Fibroblast of skin of scalp (primary cell): ENCODE measurements at regions not wholly inside any gene's neighbourhood (a gene's known extent, or its start where the extent isn't known, plus 50 kb on each side); places are given as distances from the start of the nearest gene placed in this dataset.

ENCODE experiments used
- DNase-seq: peaks from one replicate; pipeline ENCODE4 v3.0.0-alpha.2; 2013

DNA sequence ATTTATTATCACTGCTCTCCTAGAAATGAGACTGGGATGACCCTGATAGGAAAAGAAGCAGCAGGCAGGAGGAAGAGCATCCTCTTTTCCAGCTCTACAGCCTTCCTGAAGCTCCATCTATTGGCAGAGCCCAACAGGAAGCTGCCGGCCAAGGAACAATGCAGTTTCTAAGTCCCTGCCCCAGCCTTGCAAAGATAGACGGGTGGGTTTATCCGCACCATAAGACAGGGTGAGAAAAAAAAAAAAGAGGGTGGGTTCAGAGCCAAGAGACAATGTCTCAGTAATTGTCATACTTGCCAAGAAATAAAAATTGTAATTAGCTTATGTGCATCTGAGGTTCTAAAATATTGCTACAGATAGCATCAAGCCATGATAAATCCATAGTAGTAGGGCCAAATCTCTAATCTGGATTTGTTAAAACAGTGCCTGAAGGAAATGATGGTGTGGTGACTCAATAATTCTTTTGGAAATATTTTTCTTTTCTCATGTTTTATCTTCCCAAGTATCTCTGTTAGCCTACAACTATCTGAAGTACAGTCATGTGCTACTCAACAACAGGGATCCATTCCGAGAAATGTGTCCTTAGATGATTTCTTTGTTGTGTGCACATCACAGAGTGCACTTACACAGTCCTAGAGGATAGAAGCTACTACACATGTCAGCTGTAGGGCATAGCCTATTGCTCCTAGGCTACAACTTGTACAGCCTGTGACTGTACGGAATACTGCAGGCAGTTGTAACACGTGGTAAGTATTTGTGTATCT, 242.9 kb upstream of the CXCL12 start:
- peak; percentile 50 for DNase-seq

DNA sequence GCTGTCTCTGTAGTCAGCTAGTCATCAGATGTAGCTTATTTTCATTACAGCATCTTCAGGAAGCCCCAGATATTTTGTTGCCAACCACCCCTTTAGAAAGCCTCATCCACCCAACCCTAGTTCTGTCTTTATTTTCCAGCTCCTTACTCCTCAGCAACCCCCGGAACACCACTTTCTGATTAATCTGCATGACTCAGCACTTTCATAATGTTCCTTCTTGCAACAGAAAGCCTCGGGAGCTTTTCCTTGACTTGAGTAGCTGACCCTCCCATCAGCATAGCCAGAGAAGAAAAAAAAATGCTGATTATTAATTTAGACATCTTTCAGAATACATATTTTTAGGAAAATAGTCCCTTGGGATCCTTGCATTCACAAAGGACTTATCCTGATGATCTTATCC, 244.0 kb upstream of the CXCL12 start:
- DNase-seq: peak; percentile 91

DNA sequence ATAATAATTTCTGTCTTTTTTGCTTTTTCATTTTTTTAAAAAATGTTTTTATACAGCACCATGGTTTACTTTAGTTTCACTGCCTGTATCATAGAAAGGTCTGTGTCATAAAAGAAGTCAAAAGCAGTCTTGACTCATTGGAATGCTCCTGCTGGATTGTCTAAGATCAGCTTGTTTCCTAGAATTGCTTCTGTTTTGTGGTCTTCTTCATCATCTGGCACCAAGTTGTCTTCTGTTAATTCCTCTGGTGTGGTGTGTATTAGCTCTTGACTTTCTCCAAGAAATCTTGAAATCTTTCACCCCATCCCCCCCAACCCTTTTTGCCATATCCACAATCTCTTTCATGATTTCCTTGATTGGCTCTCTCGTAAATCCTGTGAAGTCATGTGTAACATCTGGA, 250.3 kb upstream of the CXCL12 start:
- peak; percentile 38 for DNase-seq

DNA sequence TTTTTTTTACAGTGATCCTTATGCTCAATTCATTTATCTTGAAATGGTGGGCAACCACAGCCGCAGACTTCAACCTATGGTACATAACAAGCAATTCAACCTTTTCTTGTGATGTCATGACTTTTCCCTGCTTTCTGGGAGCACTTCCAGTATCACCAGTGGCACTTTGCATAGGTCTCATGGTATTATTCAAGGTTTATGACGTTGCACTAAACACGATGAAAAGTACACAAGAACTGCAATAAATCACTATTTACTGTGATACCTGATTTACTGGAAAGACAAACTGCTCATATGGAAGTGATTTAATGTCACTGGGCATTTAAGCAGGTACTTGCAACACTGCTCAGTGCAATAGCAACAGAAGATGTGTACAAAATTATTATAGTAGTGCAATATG, 251.7 kb upstream of the CXCL12 start:
- no peak for DNase-seq

DNA sequence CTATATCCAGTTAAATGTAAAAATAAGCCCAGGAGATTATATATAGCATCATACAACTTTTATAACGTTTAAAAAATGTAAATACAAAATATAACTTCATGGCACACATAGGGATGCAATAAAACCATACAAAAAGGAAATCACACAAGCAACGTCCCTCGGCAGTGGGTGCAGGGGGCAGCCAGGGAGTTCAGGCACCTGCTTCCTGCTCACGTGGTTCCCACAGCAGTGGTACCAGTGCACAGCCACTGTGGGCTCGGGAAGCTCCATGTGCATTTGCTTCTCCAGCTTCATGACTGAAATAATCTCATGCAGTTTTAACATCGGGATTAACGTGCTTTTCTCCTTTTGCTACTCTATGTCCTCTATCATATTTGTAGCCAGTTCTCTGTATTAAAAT, 255.5 kb upstream of the CXCL12 start:
- no peak for DNase-seq

DNA sequence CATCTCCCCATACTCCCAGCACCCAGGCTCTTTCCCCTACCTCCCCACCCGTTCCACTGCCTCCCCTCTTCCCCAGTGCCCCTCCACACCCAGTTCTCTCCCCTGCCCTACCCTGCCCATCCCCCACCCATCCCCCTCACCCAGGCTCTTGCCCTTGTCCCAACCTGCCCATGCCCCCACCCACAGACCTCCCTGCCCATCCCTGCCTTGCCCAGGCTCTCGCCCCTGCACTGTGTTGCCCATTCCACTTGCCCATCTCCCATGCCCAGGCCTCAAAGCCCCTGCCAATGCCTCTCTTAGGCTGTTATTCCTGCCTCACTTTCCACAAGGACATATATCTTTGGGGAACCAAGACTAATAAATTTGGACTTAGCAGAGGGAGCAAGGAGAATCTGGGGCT, 262.6 kb upstream of the CXCL12 start:
- no peak for DNase-seq

DNA sequence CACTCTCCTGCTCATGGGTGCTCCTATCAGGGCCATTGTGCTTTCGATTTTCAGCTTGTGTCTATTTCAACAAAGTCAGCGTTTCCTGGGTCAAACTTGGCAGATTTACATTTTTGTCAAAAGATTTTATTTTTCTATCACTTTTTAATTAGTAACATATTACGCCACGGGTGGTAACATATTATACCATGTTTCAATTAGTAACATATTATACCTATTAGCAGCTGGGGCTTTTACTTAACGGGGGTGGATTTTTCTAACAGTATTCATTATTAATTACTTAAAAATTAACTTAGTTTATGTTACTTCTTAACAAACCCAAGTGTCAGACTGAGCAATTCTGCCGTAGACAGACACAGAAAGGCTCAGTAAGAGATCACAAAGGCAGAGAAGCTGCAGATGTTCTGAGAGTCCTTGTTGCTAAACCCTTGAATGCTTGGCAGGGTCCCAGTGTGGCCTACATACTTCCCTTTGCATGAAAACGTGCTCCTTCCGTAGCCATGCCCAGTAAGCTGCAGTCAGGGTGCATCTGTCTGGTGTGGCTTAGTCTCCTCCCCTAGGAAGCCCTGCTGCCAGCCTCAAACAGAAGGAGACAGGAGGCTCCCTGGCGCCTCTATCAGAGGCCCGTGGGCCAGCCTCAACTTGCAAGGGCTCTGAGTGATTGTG, 263.1 kb upstream of the CXCL12 start:
- peak; percentile 89 for DNase-seq

DNA sequence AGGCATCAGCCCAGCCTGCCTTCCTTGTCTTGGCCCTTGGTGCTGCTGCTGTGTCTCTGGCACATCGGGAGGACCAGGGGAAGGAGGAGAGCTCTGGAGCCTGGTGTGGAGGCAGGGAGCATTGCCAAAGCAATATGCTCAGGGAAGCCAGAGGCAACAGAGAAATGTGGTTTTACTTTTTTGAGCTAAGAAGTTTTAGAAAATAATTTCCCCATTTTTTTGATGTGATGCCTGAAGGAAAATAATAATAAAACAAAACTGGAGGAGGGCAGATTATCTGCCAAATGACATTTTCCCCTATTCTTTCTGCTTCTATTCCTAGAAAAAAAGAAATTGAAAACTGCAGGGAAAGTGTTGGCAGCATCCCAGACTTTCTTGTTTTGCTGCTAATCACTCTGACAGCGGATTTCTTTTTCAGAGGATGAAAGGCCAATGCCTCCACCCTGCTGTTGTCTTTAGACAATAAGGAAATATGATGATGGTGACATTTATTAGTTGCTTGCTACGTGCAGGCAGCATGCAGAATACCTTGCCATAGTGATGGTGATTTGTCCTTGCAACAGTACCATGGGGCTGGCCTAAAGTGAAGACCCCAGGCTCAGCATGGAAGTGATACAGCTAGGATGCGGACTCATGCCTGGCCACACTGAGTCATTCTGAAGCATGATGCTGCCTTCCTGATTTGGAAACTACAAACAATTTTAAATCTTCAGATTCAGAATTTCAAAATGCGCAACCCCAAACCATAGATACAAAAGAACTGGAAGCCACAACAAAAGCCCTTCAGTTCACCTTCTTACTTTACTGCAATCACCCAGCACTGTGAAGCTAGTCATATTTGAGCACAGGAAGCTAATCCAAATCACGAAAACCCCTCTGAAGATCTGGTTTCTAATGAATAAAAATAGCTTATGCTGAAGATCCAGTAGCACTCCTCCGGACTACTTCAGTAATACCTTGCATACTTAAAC, 260.2 kb upstream of the TMEM72 start:
- DNase-seq: no peak

DNA sequence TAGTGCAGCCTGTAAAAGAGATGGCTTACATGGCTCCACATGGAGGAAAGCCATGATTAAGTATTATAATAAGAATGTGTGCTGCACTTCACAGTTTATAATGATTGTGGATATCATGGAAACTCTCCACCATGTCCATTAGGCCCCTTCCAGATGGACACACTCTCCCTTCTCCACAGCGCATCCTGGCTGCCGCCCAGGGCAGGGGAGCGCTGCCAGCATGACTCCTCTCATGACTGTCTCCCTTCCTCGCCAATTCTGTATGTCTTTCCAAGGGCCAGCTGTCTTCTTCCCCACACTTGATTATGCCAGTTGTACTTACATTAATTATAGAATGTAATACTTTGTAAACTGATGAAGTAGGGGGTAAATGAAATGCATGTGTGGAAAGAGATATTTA, 259.3 kb upstream of the TMEM72 start:
- DNase-seq: no peak

DNA sequence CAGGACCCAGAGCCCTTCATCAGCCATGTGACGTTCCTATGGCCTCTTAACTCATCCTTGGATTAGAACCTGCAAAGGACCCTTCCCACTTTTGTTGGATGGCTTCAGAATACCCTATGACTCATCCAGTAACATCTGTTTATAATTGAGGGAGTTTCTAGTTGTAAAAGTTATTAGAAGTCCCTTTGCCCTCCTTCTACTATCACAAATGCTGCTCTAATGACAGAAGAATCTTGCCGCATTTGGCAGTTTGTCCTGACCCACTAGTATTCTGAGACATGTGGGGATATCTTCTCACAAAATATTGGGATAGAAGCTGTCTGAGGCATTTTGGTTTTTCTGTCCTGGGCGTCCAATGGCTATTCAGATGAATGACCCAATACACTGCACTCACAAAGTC, 251.8 kb upstream of the TMEM72 start:
- DNase-seq: no peak

DNA sequence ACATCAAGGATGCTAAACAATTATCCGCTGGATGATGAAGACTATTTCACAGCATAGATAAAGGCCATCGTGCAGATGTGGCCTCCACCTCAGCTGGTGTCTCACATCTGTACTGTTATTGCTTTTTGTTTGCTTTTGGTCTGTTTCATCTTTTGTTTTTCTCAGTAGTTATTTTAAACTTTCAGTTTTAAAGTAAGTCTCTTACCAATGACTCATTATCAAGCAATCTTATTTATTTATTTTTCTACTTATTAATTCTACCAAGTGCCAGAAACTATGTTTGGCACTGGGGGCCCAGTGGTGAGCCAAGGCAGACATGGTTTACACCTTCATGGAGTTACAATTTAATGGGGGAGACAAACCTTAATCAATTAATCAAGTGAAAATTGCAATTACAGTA, 250.9 kb upstream of the TMEM72 start:
- peak; percentile 49 for DNase-seq

DNA sequence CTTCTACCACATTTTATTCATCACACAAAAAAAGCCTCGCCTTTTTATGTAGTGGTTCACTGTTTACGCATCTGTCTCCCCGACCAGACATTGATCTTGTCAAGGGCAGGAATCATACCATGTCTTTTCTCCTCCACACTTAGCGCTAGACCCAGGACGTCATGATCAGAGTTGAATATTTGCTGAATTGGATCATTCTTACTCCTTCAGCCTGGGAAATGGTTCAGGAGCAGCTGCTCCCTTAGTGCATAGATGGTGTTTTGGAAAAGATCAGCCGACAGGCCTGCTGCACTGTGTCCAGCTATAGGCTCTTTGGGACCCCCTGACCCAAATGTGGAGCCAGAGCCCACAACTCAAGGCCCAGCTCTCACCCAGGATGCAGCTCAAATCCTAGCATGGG, 249.1 kb upstream of the TMEM72 start:
- peak; percentile 22 for DNase-seq

DNA sequence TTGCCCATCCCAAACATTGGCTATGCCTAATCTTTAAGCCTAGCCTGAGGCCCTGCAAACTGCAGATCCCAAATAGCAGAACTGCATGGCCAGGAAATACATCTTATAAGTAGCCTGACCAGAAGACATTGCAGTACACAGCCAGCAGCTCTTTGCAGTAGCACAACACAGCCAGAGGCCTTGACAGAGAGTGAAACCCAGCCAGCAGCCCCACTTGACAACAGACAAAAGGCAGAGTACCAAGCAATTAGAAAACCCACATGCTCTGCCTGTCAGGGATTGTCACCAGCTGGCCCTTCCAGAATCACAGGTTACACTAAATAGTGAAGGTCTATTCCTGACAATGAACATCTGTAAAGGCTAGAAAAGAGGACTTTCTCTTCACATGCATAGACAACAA, 242.8 kb upstream of the TMEM72 start:
- DNase-seq: no peak

DNA sequence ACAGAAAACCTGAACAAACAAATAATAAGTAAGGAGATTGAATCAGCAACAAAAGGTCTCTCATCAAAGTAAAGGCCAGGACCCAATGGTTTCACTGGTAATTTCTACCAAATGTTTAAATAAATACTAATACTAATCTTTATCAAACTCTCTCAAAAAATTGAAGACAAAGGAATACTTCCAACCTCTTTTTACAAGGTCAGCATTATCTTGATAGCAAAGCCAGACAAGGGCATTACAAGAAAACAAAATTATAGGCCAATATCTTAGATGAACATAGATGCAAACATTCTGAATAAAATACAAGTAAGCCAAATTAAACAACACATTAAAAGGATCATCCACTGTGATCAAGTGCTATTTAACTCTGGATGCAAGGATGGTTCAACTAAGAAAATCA, 239.8 kb upstream of the TMEM72 start:
- DNase-seq: no peak

DNA sequence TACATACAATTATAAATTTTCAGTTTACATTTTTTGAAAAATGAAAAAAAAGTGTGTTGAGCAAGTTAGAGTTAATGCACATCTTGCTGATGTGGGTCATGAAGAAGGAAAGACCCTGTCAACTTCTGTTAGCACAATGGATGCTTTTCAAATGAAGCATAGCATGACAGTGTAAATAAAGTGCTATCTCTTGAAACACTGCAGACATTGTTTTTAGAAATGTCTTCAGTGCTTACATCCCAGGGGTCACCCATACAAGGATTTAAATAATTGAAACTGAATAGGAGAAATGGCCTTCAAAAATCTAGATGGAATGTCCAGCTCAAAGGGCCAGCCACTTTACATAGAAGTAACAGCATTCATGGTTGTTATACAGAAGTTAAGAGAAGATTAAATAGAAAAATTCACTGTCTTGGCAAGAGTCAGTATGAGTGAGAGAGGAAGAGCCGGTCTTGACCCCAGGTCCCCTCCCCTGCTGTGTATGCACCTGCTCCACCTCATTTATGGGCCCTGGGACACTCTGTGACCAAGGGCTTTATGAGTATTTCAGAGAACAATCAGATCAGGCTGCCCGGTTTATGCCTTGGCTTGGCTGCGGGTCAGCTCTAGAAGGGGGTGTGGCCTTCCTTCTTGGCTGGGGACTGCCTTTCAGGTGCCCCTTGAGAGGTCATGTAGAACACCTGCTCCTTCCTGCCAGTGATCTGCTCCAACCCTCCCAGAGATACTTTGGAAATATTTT, 237.7 kb upstream of the TMEM72 start:
- DNase-seq: no peak

DNA sequence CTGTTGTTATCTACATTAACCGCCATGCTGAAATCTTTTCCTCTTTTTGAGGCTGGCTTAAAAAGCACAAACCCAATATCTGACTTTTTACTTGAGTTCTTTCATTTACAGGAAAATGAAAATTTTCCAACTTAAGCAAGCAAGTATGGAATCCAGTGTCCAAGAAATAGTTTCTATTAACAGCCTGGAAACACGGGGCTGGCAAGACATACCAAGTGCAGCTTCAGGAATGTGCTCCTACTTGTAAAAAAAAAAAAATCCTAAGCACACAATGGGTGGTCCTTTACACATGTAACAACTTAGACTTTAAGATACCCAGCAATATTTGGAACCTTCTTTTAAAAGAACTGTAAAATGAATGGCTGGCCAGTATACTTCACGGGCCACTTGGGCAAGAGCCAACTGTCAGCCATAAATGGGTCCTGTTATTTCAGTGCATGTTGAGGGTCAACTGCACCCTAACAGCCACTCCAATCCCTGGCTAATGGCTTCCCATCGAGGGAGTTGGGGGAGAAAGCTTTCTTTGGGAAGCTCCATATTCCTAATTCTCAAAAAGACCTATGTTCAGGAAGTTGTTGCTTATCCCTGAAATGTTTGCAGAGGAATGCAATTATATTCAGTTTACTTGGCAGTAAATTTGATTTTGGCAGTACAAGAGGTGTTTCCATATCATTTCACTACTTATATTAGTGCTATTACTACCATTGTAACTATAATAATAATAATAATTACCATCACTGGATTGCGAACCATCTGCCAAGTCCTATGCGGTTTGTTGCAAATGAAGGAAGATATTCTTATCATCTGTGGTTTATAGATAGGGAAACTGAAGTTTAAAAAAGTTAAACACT, 236.4 kb upstream of the TMEM72 start:
- peak; percentile 66 for DNase-seq

DNA sequence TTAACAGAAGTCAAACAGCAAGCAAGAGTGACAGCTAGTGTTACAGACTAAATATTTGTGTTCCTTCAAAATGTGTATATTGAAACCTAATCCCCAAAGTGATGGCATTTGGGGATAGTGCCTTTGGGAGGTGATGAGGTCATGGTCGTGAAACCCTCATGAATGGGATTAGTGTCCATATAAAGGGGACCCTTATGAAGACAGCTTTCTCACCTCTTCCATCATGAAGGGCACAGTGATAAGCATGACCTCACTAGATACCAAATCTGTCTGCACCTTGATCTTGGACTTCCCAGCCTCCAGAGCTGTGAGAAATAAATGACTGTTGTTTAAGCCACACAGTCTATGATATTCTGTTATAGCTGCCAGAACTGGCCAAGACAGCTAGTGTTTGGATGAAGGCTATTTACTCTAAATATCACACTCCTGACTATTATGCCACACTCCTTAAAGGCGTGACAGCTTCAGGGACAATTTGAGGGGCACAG, 235.7 kb upstream of the TMEM72 start:
- no peak for DNase-seq

DNA sequence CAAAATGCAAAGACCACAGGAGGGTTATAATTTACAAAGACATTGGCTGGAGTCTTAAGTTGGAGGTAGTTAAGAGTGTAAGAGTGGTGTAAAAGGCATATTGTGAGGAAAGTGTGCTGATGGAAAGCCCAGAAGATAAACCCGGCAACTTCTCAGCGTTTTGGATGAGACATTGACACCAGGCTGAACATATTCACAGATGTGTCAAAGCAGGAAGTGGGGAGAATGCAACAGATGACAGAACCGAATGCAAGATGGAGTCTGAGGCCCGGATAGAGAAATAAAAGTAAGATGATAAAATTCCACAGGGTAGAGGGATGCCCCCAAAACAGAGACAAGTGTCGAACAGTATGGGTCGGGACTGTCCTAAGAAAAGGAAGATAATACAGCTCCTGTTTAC, 230.4 kb upstream of the TMEM72 start:
- no peak for DNase-seq

DNA sequence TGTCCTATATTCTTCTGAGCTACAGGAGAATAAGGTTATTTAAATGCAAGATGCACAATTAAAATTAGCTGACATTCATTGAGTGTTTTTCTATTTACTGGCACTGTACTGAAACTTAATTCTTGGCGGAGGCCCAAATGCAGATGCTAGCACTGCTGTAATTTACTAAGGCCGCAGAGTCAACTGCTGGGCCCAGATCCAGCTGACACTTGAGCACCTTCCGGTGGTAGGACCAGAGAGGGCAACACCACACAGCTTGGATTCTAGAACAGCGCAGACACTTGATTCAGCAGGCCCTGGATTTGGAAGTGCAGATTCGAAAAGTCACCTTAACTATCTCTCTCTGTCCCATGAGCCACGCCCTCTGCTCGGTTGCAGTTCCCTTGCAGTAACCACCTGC, 228.6 kb upstream of the TMEM72 start:
- no peak for DNase-seq

DNA sequence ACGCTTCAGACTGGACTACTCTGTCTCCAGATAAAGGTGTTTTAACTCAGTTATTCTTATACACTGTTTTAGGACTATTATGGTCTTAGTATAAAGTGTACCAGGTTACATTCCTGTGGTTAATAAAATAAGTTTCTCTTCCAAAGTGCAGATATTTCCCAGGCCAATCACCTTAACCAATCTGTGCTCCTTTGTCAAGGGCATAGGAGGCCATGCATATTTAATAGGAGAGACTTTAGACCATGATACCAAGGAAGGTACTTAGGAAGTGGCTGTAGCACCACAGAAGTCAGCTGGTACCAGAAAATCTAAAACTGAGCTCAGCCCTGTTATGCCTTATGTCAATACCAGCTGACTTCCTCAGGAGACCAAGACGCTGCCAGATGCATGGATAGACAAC, 226.5 kb upstream of the TMEM72 start:
- DNase-seq: no peak

DNA sequence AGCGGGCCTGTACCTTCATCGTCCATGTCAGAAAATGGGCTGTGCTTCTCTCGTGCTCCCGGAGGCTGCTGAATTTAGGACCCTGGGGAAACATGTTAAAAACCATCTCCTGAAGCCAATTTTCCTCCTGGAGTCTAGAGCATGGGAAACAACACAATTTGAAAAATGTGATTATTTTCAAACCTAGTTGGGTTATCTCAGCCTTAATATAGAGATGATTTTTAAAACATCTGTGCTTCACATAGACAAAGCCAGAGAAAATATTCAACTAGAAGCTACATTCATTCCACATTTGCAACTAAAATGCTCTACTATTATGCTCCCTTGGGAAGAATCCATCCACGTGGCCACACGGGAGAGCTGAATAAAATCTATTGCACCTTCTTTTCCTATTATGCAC, 225.9 kb upstream of the TMEM72 start:
- no peak for DNase-seq

DNA sequence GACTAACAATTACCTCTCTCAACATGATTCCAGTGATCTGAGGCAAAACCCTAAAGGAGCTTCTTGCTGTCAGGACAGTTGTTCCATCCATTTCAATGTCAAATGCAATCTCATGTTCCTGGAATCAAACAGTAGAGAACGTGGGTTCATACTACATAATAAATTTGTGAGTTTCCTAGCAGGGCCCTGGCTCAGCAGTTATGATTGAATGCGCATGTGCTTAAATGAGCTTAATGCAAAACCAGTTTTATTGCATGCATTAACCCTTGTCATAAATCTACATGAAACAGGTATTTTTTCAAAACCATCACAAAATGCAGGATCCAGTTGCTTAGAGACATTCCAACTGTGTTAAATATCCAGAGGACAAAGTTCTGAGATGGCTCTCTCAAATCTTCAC, 225.4 kb upstream of the TMEM72 start:
- DNase-seq: no peak
